HCT116 (cell line): ENCODE measurements at regions not wholly inside any gene's neighbourhood (a gene's known extent, or its start where the extent isn't known, plus 50 kb on each side); places are given as distances from the start of the nearest gene placed in this dataset.

ENCODE experiments used
- ATAC-seq: fragments of 200-7000 bp; cut with Tn5 transposase; 2 replicates; pipeline ENCODE4 v1.9.1; 2020; ENCODE audit warnings: mild to moderate bottlenecking, moderate library complexity
- BruUV-seq: library from RNA; stranded (reverse); fragments of 400-500 nt; replicated peaks from 2 replicates; lab custom pipeline; 2021; lab: Mats Ljungman, UMichigan
- CTCF ChIA-PET: fragments of 300-600 bp; sonication (Branson Sonifier 250); formaldehyde crosslinking; loops from one replicate; lab custom pipeline; 2021; ENCODE audit warnings: antibody characterized with exemption; lab: Charles Lee
- POLR2A ChIA-PET: fragments of 300-600, 350-600 bp; sonication (Branson Sonifier 250); formaldehyde crosslinking; loops from one replicate; lab custom pipeline; 2021; ENCODE audit warnings: antibody characterized with exemption; lab: Charles Lee
- RAD21 ChIA-PET, 2 experiments: fragments of 300-600 bp; sonication (Branson Sonifier 250); formaldehyde crosslinking; loops; one replicate each; lab custom pipeline; 2023; ENCODE audit warnings: low total read pairs in 2 of 2; ENCODE audit not compliant: uncharacterized antibody in 2 of 2, unreplicated experiment in 2 of 2, low non-redundant PET in 1 of 2; lab: Charles Lee
- DNase-seq: peaks from one replicate; pipeline ENCODE4 v3.0.0-alpha.2; 2010; ENCODE audit warnings: low read depth, low spot score
- H2AFZ ChIP-seq: fragments of 200-600 bp; shearing (Covaris generic), sonication (generic); 2 replicates; pipeline ENCODE4 v1.6.1; 2017; ENCODE audit warnings: low read depth, mixed run types, mixed read lengths, antibody characterized with exemption, low read length; ENCODE audit not compliant: poor library complexity, severe bottlenecking
- H3K27ac ChIP-seq: 2 replicates; pipeline ENCODE4 v1.5.1; 2012; ENCODE audit warnings: low read depth, low read length
- H3K27me3 ChIP-seq: fragments of 200-600 bp; sonication (generic); 2 replicates; pipeline ENCODE4 v1.6.1; 2016; ENCODE audit warnings: mixed run types, low read length, mixed read lengths; ENCODE audit not compliant: insufficient read depth
- H3K36me3 ChIP-seq, 2 experiments: fragments of 200-500 bp in 1 of 2; fragments of 200-600 bp in 1 of 2; sonication (Bioruptor generic) in 1 of 2; sonication (generic) in 1 of 2; 2 replicates each; pipeline versions ENCODE4 v1.5.1 to v1.6.1; 2014 to 2016; ENCODE audit warnings: low read length in 2 of 2, inconsistent platforms in 1 of 2, mixed read lengths in 1 of 2, mixed run types in 1 of 2; ENCODE audit not compliant: insufficient read depth in 2 of 2, control insufficient read depth in 1 of 2
- H3K4me1 ChIP-seq, 2 experiments: fragments of 200-600 bp in 1 of 2; sonication (generic) in 1 of 2; 2 replicates each; pipeline versions ENCODE4 v1.5.1 to v1.6.1; 2012 to 2017; ENCODE audit warnings: low read length in 2 of 2, inconsistent platforms in 1 of 2, mild to moderate bottlenecking in 1 of 2, mixed read lengths in 1 of 2, mixed run types in 1 of 2, moderate library complexity in 1 of 2; ENCODE audit not compliant: insufficient read depth in 2 of 2, control insufficient read depth in 1 of 2
- H3K4me2 ChIP-seq: fragments of 200-600 bp; sonication (generic); 2 replicates; pipeline ENCODE4 v1.6.1; 2017; ENCODE audit warnings: mixed run types, low read length, mixed read lengths
- H3K4me3 ChIP-seq, 2 experiments: fragments of 200-600 bp in 1 of 2; sonication (generic) in 1 of 2; replicated peaks in 1 of 2; 2 replicates each; pipeline ENCODE4 v1.5.1; 2011 to 2016; ENCODE audit warnings: low read length in 2 of 2, control low read depth in 1 of 2, low read depth in 1 of 2, mild to moderate bottlenecking in 1 of 2, mixed read lengths in 1 of 2, mixed run types in 1 of 2
- H3K79me2 ChIP-seq: fragments of 200-600 bp; sonication (generic); 2 replicates; pipeline ENCODE4 v1.6.1; 2017; ENCODE audit warnings: mild to moderate bottlenecking, mixed run types, low read length, moderate library complexity, mixed read lengths; ENCODE audit not compliant: insufficient read depth
- H3K9ac ChIP-seq: fragments of 200-600 bp; sonication (generic); 2 replicates; pipeline ENCODE4 v1.6.1; 2016; ENCODE audit warnings: low read length, mixed read lengths
- H3K9me2 ChIP-seq: fragments of 200-600 bp; sonication (generic), shearing (Covaris generic); 2 replicates; pipeline ENCODE4 v1.6.1; 2017; ENCODE audit warnings: mixed run types, mild to moderate bottlenecking, moderate library complexity; ENCODE audit not compliant: insufficient read depth
- H3K9me3 ChIP-seq, 2 experiments: fragments of 200-500 bp in 1 of 2; fragments of 200-600 bp in 1 of 2; sonication (Bioruptor generic) in 1 of 2; sonication (generic) in 1 of 2; 2 replicates each; pipeline ENCODE4 v1.6.1; 2014 to 2017; ENCODE audit warnings: low read length in 2 of 2, mixed read lengths in 2 of 2, inconsistent platforms in 1 of 2, low read depth in 1 of 2, mild to moderate bottlenecking in 1 of 2, mixed run types in 1 of 2, moderate library complexity in 1 of 2; ENCODE audit not compliant: control insufficient read depth in 1 of 2, insufficient read depth in 1 of 2
- H4K20me1 ChIP-seq: fragments of 200-600 bp; sonication (generic), shearing (Covaris generic); 2 replicates; pipeline ENCODE4 v1.6.1; 2017; ENCODE audit warnings: mixed run types, mild to moderate bottlenecking, moderate library complexity; ENCODE audit not compliant: insufficient read depth
- EGR1 ChIP-seq: IDR thresholded peaks from 2 replicates; pipeline ENCODE4 v1.6.1; 2012; ENCODE audit warnings: low read depth
- ELF1 ChIP-seq: IDR thresholded peaks from 2 replicates; pipeline ENCODE4 v1.6.1; 2012; ENCODE audit warnings: low read depth, borderline replicate concordance
- EZH2 ChIP-seq: fragments of 200-600 bp; sonication (generic); IDR thresholded peaks from 2 replicates; pipeline ENCODE4 v1.6.1; 2017; ENCODE audit warnings: antibody characterized with exemption, mixed run types
- EZH2phosphoT487 ChIP-seq: fragments of 200-600 bp; IDR thresholded peaks from 2 replicates; pipeline ENCODE4 v1.6.1; 2018; ENCODE audit warnings: antibody characterized with exemption, borderline replicate concordance
- FOSL1 ChIP-seq: IDR thresholded peaks from 2 replicates; pipeline ENCODE4 v1.6.1; 2012; ENCODE audit warnings: low read depth
- JUND ChIP-seq: IDR thresholded peaks from 2 replicates; pipeline ENCODE4 v1.6.1; 2012
- MAX ChIP-seq: IDR thresholded peaks from 2 replicates; pipeline ENCODE4 v1.6.1; 2012
- POLR2A ChIP-seq: IDR thresholded peaks from 2 replicates; pipeline ENCODE4 v1.7.0; 2011; ENCODE audit warnings: borderline replicate concordance; ENCODE audit not compliant: insufficient read depth, insufficient read length; ENCODE audit errors: extremely low read depth
- REST ChIP-seq: IDR thresholded peaks from 2 replicates; pipeline ENCODE4 v1.6.1; 2012; ENCODE audit warnings: low read depth
- SIN3A ChIP-seq: IDR thresholded peaks from 2 replicates; pipeline ENCODE4 v1.6.1; 2012; ENCODE audit warnings: low read depth
- YY1 ChIP-seq: IDR thresholded peaks from 2 replicates; pipeline ENCODE4 v1.6.1; 2011; ENCODE audit warnings: low read length, low read depth, moderate library complexity, mild to moderate bottlenecking; ENCODE audit not compliant: insufficient replicate concordance; ENCODE audit errors: extremely low read depth
- ZFX ChIP-seq: fragments of 450-650 bp; IDR thresholded peaks from 2 replicates; pipeline ENCODE4 v1.6.1; 2017
- intact Hi-C: fragments of 100-400 bp; cut with micrococcal nuclease; formaldehyde crosslinking; loops from 2 replicates; pipeline ENCODE4 v1.10.0; 2022

- POLR2A ChIA-PET = no interaction called here
- Histone ChIP-seq H2AFZ (no peak overlapping the region), H3K9me2 (no peaks in the 10 kb centered on the region), H3K27ac (no peak overlapping the region), H3K4me2 (no peak overlapping the region), H4K20me1 (no peaks in the 10 kb centered on the region), H3K36me3 (no peaks in the 10 kb centered on the region), H3K4me1 (no peaks in the 10 kb centered on the region), H3K4me3 (no peak overlapping the region), H3K9ac (no peak overlapping the region), H3K27me3 (0 out of 2 replicates have a peak, but pooled peaks cover 5% of the 10 kb centered on the region), H3K9me3 (no peaks in the 10 kb centered on the region), H3K79me2 (no peaks in the 10 kb centered on the region)
- intact Hi-C loops = no loop called here
- ATAC-seq (no peak), DNase-seq (no peak)
- CTCF ChIA-PET = no interaction called here
- no peak for TF ChIP-seq REST
- BruUV-seq = no TSS peak
- RAD21 ChIA-PET = no interaction called here
Observed at GRCh38 chr2:118437501-118437900, 349.2 kb downstream of the INSIG2 start.

GRCh38 chr2:118431997-118432396, 343.7 kb downstream of the INSIG2 start:
- H4K20me1 ChIP-seq = no peaks in the 10 kb centered on the region
- no peak overlapping the region for H3K4me3 ChIP-seq
- intact Hi-C loops = no loop called here
- H3K4me1 ChIP-seq = peaks cover 0 to 20% of the 10 kb centered on the region in 2 experiments; a peak in 2 of 4 replicates
- no peaks in the 10 kb centered on the region for H3K27me3 ChIP-seq
- H3K36me3 ChIP-seq = no peaks in the 10 kb centered on the region
- no TSS peak for BruUV-seq
- H3K27ac ChIP-seq = no peak overlapping the region
- ChIA-PET RAD21 (no interaction called here), POLR2A (no interaction called here), CTCF (interaction anchor here (1.1 to 1.6 kb wide), 2 partner anchors 10 to 424 kb away, joined by 3 to 11 read pairs; no protein-coding TSS in a partner anchor)
- H3K9ac ChIP-seq = no peak overlapping the region
- no peaks in the 10 kb centered on the region for H3K9me2 ChIP-seq
- peaks cover 0 to 8% of the 10 kb centered on the region in 2 experiments; a peak in 1 of 4 replicates for H3K9me3 ChIP-seq
- no peak overlapping the region for H3K4me2 ChIP-seq
- no peak overlapping the region for H2AFZ ChIP-seq
- no peaks in the 10 kb centered on the region for H3K79me2 ChIP-seq
- no peak for TF ChIP-seq JUND
- TF ChIP-seq YY1 = no peak
- TF ChIP-seq FOSL1 = no peak
- no peak for TF ChIP-seq MAX
- no peak for TF ChIP-seq EZH2phosphoT487
- TF ChIP-seq ZFX = no peak
- TF ChIP-seq SIN3A = no peak
- TF ChIP-seq ELF1 = no peak
- no peak for TF ChIP-seq POLR2A
- no peak for TF ChIP-seq EGR1
- TF ChIP-seq EZH2 = no peak
- no peak for DNase-seq
- no peak for ATAC-seq
